ENCODE measurements at regions not wholly inside any gene's neighbourhood (a gene's known extent, or its start where the extent isn't known, plus 50 kb on each side); places are given as distances from the start of the nearest gene placed in this dataset.

GRCh38 chr3:152559246-152559645 is 275.7 kb upstream of the P2RY1 start:
- TF ChIP-seq EZH2 (IDR thresholded peaks at IDR 0.05; ENCODE audit: low read length): no peak
- no peak for TF ChIP-seq CTCF (optimal IDR thresholded peaks at IDR 0.05 in 1 of 3, IDR thresholded peaks at IDR 0.05 in 1 of 3, conservative IDR thresholded peaks at IDR 0.05 in 1 of 3; ENCODE audit: extremely low read depth in 1 of 3, insufficient read depth in 2 of 3, low read length in 3 of 3)

Measured in keratinocyte (primary cell).